ENCODE measurements at regions not wholly inside any gene's neighbourhood (a gene's known extent, or its start where the extent isn't known, plus 50 kb on each side); places are given as distances from the start of the nearest gene placed in this dataset.

GRCh38 chr4:24063731-24064130 is 173.9 kb upstream of the PPARGC1A start:
- no peaks in the 10 kb centered on the region for H3K4me1 Mint-ChIP-seq (ENCODE audit: low read depth, unreplicated experiment)
- H3K36me3 Mint-ChIP-seq (ENCODE audit: insufficient read depth, unreplicated experiment), result no peaks in the 10 kb centered on the region
- Histone ChIP-seq H3K4me1 (no peaks in the 10 kb centered on the region), H3K4me3 (ENCODE audit: low read depth, low read length) (no peak overlapping the region), H3K27me3 (replicated peaks; ENCODE audit: control insufficient read depth, insufficient read depth, low read length) (no peaks in the 10 kb centered on the region), H3K36me3 (ENCODE audit: control insufficient read depth, insufficient read depth, low read length) (no peaks in the 10 kb centered on the region), H3K9me3 (no peaks in the 10 kb centered on the region)
- no TSS peak for BruUV-seq (replicated peaks)
- TF ChIP-seq, protein P1, sequence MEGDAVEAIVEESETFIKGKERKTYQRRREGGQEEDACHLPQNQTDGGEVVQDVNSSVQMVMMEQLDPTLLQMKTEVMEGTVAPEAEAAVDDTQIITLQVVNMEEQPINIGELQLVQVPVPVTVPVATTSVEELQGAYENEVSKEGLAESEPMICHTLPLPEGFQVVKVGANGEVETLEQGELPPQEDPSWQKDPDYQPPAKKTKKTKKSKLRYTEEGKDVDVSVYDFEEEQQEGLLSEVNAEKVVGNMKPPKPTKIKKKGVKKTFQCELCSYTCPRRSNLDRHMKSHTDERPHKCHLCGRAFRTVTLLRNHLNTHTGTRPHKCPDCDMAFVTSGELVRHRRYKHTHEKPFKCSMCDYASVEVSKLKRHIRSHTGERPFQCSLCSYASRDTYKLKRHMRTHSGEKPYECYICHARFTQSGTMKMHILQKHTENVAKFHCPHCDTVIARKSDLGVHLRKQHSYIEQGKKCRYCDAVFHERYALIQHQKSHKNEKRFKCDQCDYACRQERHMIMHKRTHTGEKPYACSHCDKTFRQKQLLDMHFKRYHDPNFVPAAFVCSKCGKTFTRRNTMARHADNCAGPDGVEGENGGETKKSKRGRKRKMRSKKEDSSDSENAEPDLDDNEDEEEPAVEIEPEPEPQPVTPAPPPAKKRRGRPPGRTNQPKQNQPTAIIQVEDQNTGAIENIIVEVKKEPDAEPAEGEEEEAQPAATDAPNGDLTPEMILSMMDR (IDR thresholded peaks at IDR 0.05; ENCODE audit: insufficient read depth in 1 of 2, low read depth in 1 of 2, low read length in 1 of 2, severe bottlenecking in 1 of 2, unreplicated experiment in 1 of 2), result no peak
- no peak overlapping the region for H3K4me3 Mint-ChIP-seq (ENCODE audit: unreplicated experiment)
- CTCF ChIA-PET, result no interaction called here
- intact Hi-C loops (cut with micrococcal nuclease; ENCODE audit: unreplicated experiment), result no loop called here
- POLR2A ChIA-PET, result no interaction called here
- no peak overlapping the region for H3K27ac Mint-ChIP-seq (ENCODE audit: unreplicated experiment)
- DNase-seq, result no peak
- peaks cover 13% of the 10 kb centered on the region for H3K27me3 Mint-ChIP-seq (ENCODE audit: insufficient read depth, unreplicated experiment)
- H3K9me3 Mint-ChIP-seq (ENCODE audit: unreplicated experiment), result no peaks in the 10 kb centered on the region

GRCh38 chr4:24060932-24061331 is 171.1 kb upstream of the PPARGC1A start:
- H3K4me1 ChIP-seq, result no peaks in the 10 kb centered on the region
- peaks cover 13% of the 10 kb centered on the region for H3K27me3 Mint-ChIP-seq (ENCODE audit: insufficient read depth, unreplicated experiment)
- CTCF ChIA-PET, result no interaction called here
- POLR2A ChIA-PET, result no interaction called here
- DNase-seq, result no peak
- TF ChIP-seq, protein P1 (IDR thresholded peaks at IDR 0.05; ENCODE audit: insufficient read depth in 1 of 2, low read depth in 1 of 2, low read length in 1 of 2, severe bottlenecking in 1 of 2, unreplicated experiment in 1 of 2), result no peak
- no peak overlapping the region for H3K27ac Mint-ChIP-seq (ENCODE audit: unreplicated experiment)
- no peaks in the 10 kb centered on the region for H3K36me3 Mint-ChIP-seq (ENCODE audit: insufficient read depth, unreplicated experiment)
- no peaks in the 10 kb centered on the region for H3K4me1 Mint-ChIP-seq (ENCODE audit: low read depth, unreplicated experiment)
- H3K4me3 ChIP-seq (ENCODE audit: low read depth, low read length), result no peak overlapping the region
- no peak overlapping the region for H3K4me3 Mint-ChIP-seq (ENCODE audit: unreplicated experiment)
- H3K9me3 ChIP-seq, result no peaks in the 10 kb centered on the region
- no TSS peak for BruUV-seq (replicated peaks)
- intact Hi-C loops (cut with micrococcal nuclease; ENCODE audit: unreplicated experiment), result no loop called here
- no peaks in the 10 kb centered on the region for H3K27me3 ChIP-seq (replicated peaks; ENCODE audit: control insufficient read depth, insufficient read depth, low read length)
- no peaks in the 10 kb centered on the region for H3K9me3 Mint-ChIP-seq (ENCODE audit: unreplicated experiment)
- H3K36me3 ChIP-seq (ENCODE audit: control insufficient read depth, insufficient read depth, low read length), result no peaks in the 10 kb centered on the region

GRCh38 chr4:24059839-24060238 is 170.0 kb upstream of the PPARGC1A start:
- no peak overlapping the region for H3K4me3 ChIP-seq (ENCODE audit: low read depth, low read length)
- POLR2A ChIA-PET, result no interaction called here
- H3K27me3 Mint-ChIP-seq (ENCODE audit: insufficient read depth, unreplicated experiment), result peaks cover 12% of the 10 kb centered on the region
- TF ChIP-seq, protein P1 (IDR thresholded peaks at IDR 0.05; ENCODE audit: insufficient read depth in 1 of 2, low read depth in 1 of 2, low read length in 1 of 2, severe bottlenecking in 1 of 2, unreplicated experiment in 1 of 2), result no peak
- no peaks in the 10 kb centered on the region for H3K4me1 Mint-ChIP-seq (ENCODE audit: low read depth, unreplicated experiment)
- no peaks in the 10 kb centered on the region for H3K9me3 ChIP-seq
- CTCF ChIA-PET, result no interaction called here
- H3K27me3 ChIP-seq (replicated peaks; ENCODE audit: control insufficient read depth, insufficient read depth, low read length), result no peaks in the 10 kb centered on the region
- intact Hi-C loops (cut with micrococcal nuclease; ENCODE audit: unreplicated experiment), result no loop called here
- no peaks in the 10 kb centered on the region for H3K4me1 ChIP-seq
- no peak for DNase-seq
- H3K9me3 Mint-ChIP-seq (ENCODE audit: unreplicated experiment), result no peaks in the 10 kb centered on the region
- H3K36me3 Mint-ChIP-seq (ENCODE audit: insufficient read depth, unreplicated experiment), result no peaks in the 10 kb centered on the region
- H3K36me3 ChIP-seq (ENCODE audit: control insufficient read depth, insufficient read depth, low read length), result no peaks in the 10 kb centered on the region
- no peak overlapping the region for H3K27ac Mint-ChIP-seq (ENCODE audit: unreplicated experiment)
- BruUV-seq (replicated peaks), result no TSS peak
- no peak overlapping the region for H3K4me3 Mint-ChIP-seq (ENCODE audit: unreplicated experiment)
